ENCODE measurements at regions not wholly inside any gene's neighbourhood (a gene's known extent, or its start where the extent isn't known, plus 50 kb on each side); places are given as distances from the start of the nearest gene placed in this dataset.

GRCh38 chr11:113533425-113533698, 58.2 kb upstream of the DRD2 start:
- H3F3A ChIP-seq (ENCODE audit: insufficient read depth): no peaks in the 10 kb centered on the region
- WGBS, 2 experiments (ENCODE audit: low coverage in 1 of 2, low lambda C conversion rate in 2 of 2, missing lambda C conversion rate in 2 of 2): 71% methylated on average over 4 of the region's 4 CpGs
- no peak overlapping the region for H3K27ac ChIP-seq
- no peak overlapping the region for H3K9ac ChIP-seq
- H3K9me3 ChIP-seq (ENCODE audit: low read depth): no peaks in the 10 kb centered on the region
- no peaks in the 10 kb centered on the region for H4K20me1 ChIP-seq (ENCODE audit: insufficient read depth)
- no peaks in the 10 kb centered on the region for H3K79me2 ChIP-seq (ENCODE audit: insufficient read depth)
- H3K36me3 ChIP-seq (ENCODE audit: low read depth): no peaks in the 10 kb centered on the region
- TF ChIP-seq EZH2phosphoT487 (IDR thresholded peaks at IDR 0.05; ENCODE audit: insufficient read depth, low read depth) (no peak), EZH2 (IDR thresholded peaks at IDR 0.05; ENCODE audit: insufficient read depth, poor library complexity, severe bottlenecking) (no peak)
- no peak overlapping the region for H3K4me3 ChIP-seq
- no peak for DNase-seq
- H3K4me2 ChIP-seq (ENCODE audit: unreplicated experiment): no peak overlapping the region
- no peaks in the 10 kb centered on the region for H3K9me2 ChIP-seq (ENCODE audit: insufficient read depth)
- in situ Hi-C loops (cut with MboI): loop anchor here (5.0 kb wide), 1 partner anchor 221 kb away; the partner anchor contains the start of gene TTC12
- H3K4me1 ChIP-seq (ENCODE audit: insufficient read depth): peaks cover 10% of the 10 kb centered on the region; the same call in 1 of the 2 replicates
- peaks cover 38% of the 10 kb centered on the region for H3K27me3 ChIP-seq (replicated peaks; ENCODE audit: insufficient read depth)
- no peak overlapping the region for H2AFZ ChIP-seq

GRCh38 chr11:113532697-113533424, 57.7 kb upstream of the DRD2 start:
- no peak overlapping the region for H3K4me3 ChIP-seq
- no peak overlapping the region for H2AFZ ChIP-seq
- H3K4me2 ChIP-seq (ENCODE audit: unreplicated experiment): peak overlapping the region; percentile 6
- H3K27ac ChIP-seq: no peak overlapping the region
- H3K79me2 ChIP-seq (ENCODE audit: insufficient read depth): no peaks in the 10 kb centered on the region
- TF ChIP-seq EZH2 (IDR thresholded peaks at IDR 0.05; ENCODE audit: insufficient read depth, poor library complexity, severe bottlenecking) (no peak), EZH2phosphoT487 (IDR thresholded peaks at IDR 0.05; ENCODE audit: insufficient read depth, low read depth) (no peak)
- H3K4me1 ChIP-seq (ENCODE audit: insufficient read depth): peaks cover 10% of the 10 kb centered on the region; the same call in 1 of the 2 replicates
- H3K9me3 ChIP-seq (ENCODE audit: low read depth): no peaks in the 10 kb centered on the region
- no peaks in the 10 kb centered on the region for H4K20me1 ChIP-seq (ENCODE audit: insufficient read depth)
- H3K9ac ChIP-seq: no peak overlapping the region
- in situ Hi-C loops (cut with MboI): loop anchor here (5.0 kb wide), 1 partner anchor 221 kb away; the partner anchor contains the start of gene TTC12
- no peaks in the 10 kb centered on the region for H3K36me3 ChIP-seq (ENCODE audit: low read depth)
- 2 to 3% methylated on average over 9 of the region's 9 CpGs for WGBS, 2 experiments (ENCODE audit: low coverage in 1 of 2, low lambda C conversion rate in 2 of 2, missing lambda C conversion rate in 2 of 2)
- H3K27me3 ChIP-seq (replicated peaks; ENCODE audit: insufficient read depth): peaks cover 33% of the 10 kb centered on the region
- peak; percentile 83 for DNase-seq
- H3F3A ChIP-seq (ENCODE audit: insufficient read depth): no peaks in the 10 kb centered on the region
- H3K9me2 ChIP-seq (ENCODE audit: insufficient read depth): no peaks in the 10 kb centered on the region

DNA sequence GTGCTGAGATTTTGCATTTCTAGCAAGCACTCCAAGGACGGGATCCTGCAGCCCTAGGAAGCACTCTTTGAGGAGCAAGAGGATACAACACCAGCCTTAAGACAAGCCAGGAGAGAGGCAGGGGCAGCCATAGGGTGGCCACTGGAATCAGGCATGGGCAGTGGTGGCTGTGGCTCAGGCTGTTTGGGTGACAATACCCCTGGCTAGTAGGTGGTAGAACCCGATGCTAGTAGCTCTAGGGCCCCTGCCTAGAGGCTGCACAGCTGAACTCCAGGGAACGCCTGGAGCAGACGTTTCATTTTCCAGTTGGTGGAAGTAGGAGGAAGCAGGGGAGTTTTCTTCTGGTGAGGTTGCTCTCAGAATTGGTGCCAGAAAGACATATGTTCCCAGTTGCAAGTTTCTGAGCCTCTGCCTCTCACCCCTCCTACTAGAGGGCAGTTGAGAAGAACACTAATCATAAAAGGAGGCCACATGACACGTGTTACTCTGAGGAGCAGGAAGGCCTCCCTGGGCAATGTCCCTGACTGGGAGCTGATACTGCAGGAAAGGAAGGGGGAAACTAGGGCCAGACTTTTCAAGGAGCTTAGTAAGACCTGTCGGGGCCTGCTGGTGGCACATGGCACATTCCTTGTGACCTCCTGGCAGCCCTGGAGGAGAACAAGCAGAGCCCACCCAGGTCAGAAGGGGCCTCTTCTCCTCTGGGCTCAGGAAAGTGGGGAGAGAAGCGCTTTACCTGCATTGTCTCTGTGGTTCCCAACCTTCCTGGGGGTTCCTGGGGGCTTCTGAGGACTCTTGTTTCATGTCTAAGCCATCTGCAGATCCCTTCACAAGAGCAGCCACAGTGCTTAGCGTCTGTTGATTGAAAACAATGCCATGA, 56.6 kb upstream of the DRD2 start:
- Histone ChIP-seq H3K4me2 (ENCODE audit: unreplicated experiment) (no peak overlapping the region), H3K36me3 (ENCODE audit: low read depth) (no peaks in the 10 kb centered on the region), H3K27ac (no peak overlapping the region), H3K9me3 (ENCODE audit: low read depth) (no peaks in the 10 kb centered on the region), H3K27me3 (replicated peaks; ENCODE audit: insufficient read depth) (peaks cover 22% of the 10 kb centered on the region), H2AFZ (no peak overlapping the region), H3F3A (ENCODE audit: insufficient read depth) (no peaks in the 10 kb centered on the region), H4K20me1 (ENCODE audit: insufficient read depth) (no peaks in the 10 kb centered on the region), H3K4me3 (no peak overlapping the region), H3K9me2 (ENCODE audit: insufficient read depth) (no peaks in the 10 kb centered on the region), H3K4me1 (ENCODE audit: insufficient read depth) (peaks cover 10% of the 10 kb centered on the region; the same call in 1 of the 2 replicates), H3K9ac (no peak overlapping the region), H3K79me2 (ENCODE audit: insufficient read depth) (no peaks in the 10 kb centered on the region)
- in situ Hi-C loops (cut with MboI): loop anchor here (5.0 kb wide), 1 partner anchor 220 kb away; the partner anchor contains the start of gene TTC12
- peak; percentile 45 for DNase-seq
- WGBS, 2 experiments (ENCODE audit: low coverage in 1 of 2, low lambda C conversion rate in 2 of 2, missing lambda C conversion rate in 2 of 2): 39 to 49% methylated on average over 8 of the region's 8 CpGs
- no peak for TF ChIP-seq EZH2 (IDR thresholded peaks at IDR 0.05; ENCODE audit: insufficient read depth, poor library complexity, severe bottlenecking)
- no peak for TF ChIP-seq EZH2phosphoT487 (IDR thresholded peaks at IDR 0.05; ENCODE audit: insufficient read depth, low read depth)

DNA sequence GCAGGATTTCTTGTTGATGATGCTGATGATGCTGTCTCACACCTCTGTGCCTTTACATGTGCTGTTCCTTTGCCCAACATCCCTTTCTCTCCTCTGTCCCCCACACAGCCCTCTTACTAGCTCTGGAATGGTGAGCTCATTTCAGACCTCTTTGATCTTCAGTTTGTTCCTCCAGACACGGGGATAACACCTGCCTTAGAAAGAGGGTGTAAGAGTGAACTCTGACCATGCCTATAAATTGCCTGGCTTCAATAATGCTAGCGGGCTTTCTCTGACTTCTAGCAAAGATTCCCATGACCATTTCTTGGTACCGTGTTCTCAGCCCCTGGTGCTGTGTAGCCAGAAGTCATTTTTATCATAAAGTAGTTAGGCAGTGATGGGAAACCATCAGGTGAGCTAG, 55.9 kb upstream of the DRD2 start:
- no peaks in the 10 kb centered on the region for H3K36me3 ChIP-seq (ENCODE audit: low read depth)
- no peak overlapping the region for H3K4me2 ChIP-seq (ENCODE audit: unreplicated experiment)
- peaks cover 18% of the 10 kb centered on the region for H3K27me3 ChIP-seq (replicated peaks; ENCODE audit: insufficient read depth)
- H3K27ac ChIP-seq: no peak overlapping the region
- TF ChIP-seq EZH2 (IDR thresholded peaks at IDR 0.05; ENCODE audit: insufficient read depth, poor library complexity, severe bottlenecking) (no peak), EZH2phosphoT487 (IDR thresholded peaks at IDR 0.05; ENCODE audit: insufficient read depth, low read depth) (no peak)
- no peak overlapping the region for H2AFZ ChIP-seq
- WGBS, 2 experiments (ENCODE audit: low coverage in 1 of 2, low lambda C conversion rate in 2 of 2, missing lambda C conversion rate in 2 of 2): 65 to 72% methylated on average over 3 of the region's 3 CpGs
- no peak for DNase-seq
- H3K9ac ChIP-seq: no peak overlapping the region
- no peaks in the 10 kb centered on the region for H4K20me1 ChIP-seq (ENCODE audit: insufficient read depth)
- no peak overlapping the region for H3K4me3 ChIP-seq
- no peaks in the 10 kb centered on the region for H3K79me2 ChIP-seq (ENCODE audit: insufficient read depth)
- H3F3A ChIP-seq (ENCODE audit: insufficient read depth): no peaks in the 10 kb centered on the region
- peaks cover 10% of the 10 kb centered on the region; the same call in 1 of the 2 replicates for H3K4me1 ChIP-seq (ENCODE audit: insufficient read depth)
- in situ Hi-C loops (cut with MboI): loop anchor here (5.0 kb wide), 1 partner anchor 219 kb away; the partner anchor contains the start of gene TTC12
- H3K9me2 ChIP-seq (ENCODE audit: insufficient read depth): no peaks in the 10 kb centered on the region
- no peaks in the 10 kb centered on the region for H3K9me3 ChIP-seq (ENCODE audit: low read depth)

All from GM23248 (cell line).